ENCODE measurements at regions not wholly inside any gene's neighbourhood (a gene's known extent, or its start where the extent isn't known, plus 50 kb on each side); places are given as distances from the start of the nearest gene placed in this dataset.
"Not testable (repeated sequence)": the region's sequence is repeated elsewhere in the genome, so short reads cannot be mapped to it uniquely, and the experiment has no call there.

DNA sequence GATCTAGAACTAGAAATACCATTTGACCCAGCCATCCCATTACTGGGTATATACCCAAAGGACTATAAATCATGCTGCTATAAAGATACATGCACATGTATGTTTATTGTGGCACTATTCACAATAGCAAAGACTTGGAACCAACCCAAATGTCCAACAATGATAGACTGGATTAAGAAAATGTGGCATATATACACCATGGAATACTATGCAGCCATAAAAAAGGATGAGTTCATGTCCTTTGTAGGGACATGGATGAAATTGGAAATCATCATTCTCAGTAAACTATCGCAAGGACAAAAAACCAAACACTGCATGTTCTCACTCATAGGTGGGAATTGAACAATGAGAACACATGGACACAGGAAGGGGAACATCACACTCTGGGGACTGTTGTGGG, 178.3 kb upstream of the XIST start:
- H3K27ac Mint-ChIP-seq; DNase-seq (ENCODE audit: low spot score in 2 of 2); ATAC-seq; H3K9me3 Mint-ChIP-seq; H3K36me3 Mint-ChIP-seq: not testable (repeated sequence)

- H3K9me3 Mint-ChIP-seq, H3K36me3 Mint-ChIP-seq, H3K27ac Mint-ChIP-seq: not testable (repeated sequence)
Observed at GRCh38 chrX:74025145-74025544, 172.6 kb upstream of the XIST start.

DNA sequence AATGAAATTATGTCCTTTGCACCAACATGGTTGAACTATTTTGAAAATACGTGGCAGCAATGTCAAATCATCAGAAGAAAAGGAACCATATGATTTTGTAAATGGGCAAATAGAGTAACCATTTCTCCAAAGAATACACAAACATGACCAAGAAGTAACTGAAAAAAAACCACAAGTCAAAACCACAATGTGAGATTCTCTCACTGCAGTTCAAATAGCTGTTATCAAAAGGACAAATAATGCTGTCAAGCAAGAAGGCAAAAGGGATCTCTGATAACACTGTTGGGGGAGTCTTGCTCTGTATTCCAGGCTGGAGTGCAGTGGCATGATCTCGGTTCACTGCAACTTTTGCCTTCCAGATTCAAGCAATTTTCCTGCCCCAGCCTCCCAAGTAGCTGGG, 170.7 kb upstream of the XIST start:
- no peak overlapping the region for H3K27ac Mint-ChIP-seq
- ATAC-seq: no peak
- H3K36me3 Mint-ChIP-seq: peaks cover 0 to 5% of the 10 kb centered on the region in 2 donors
- peaks cover 0 to 9% of the 10 kb centered on the region in 2 donors for H3K9me3 Mint-ChIP-seq
- DNase-seq (ENCODE audit: low spot score in 2 of 2): no peak

More at GRCh38 chrX:74025145-74025544, 172.6 kb upstream of the XIST start:
- DNase-seq (ENCODE audit: low spot score in 2 of 2); ATAC-seq: not testable (repeated sequence)

- no peaks in the 10 kb centered on the region for H3K36me3 Mint-ChIP-seq
- DNase-seq (ENCODE audit: low spot score in 2 of 2) (no peak), ATAC-seq (no peak)
- H3K27ac Mint-ChIP-seq: no peak overlapping the region
- H3K9me3 Mint-ChIP-seq: no peaks in the 10 kb centered on the region
Observed at GRCh38 chrX:74018253-74018652, 165.7 kb upstream of the XIST start.

DNA sequence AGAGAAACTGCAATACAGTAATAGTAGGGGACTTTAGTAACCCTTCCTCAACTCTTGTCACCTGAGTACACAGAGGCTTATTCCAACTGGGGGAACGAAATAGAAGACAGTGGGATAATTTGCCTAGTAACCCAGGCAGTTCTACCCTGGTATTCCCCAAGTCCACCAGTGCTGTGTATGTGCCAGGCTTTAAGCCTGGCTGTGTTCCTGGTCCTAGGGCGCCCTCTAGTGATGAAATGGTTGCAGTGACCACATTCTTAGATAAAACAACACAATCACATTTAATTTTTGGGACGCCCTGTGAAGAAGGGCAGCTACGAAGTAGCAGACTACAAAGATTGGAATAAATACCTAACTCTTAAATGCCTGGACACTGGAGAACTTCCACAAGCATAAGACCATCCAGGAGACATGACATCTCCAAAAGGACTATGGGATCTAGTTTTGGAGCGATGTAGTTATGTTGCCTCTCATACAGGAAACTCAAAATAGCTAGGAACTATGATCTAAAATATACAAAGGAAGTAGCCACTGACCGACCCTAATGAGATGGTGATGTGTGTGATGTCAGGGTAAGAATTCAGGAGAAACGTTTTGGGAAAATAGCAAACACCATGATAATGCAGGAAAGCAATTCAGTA, 163.0 kb upstream of the XIST start:
- no peaks in the 10 kb centered on the region for H3K36me3 Mint-ChIP-seq
- no peak overlapping the region for H3K27ac Mint-ChIP-seq
- H3K9me3 Mint-ChIP-seq: no peaks in the 10 kb centered on the region
- DNase-seq (ENCODE audit: low spot score in 2 of 2) (peak in 1 of 2 donors; percentile 37), ATAC-seq (peak; percentile 66 to 73)

GRCh38 chrX:74009041-74009440, 156.5 kb upstream of the XIST start:
- ATAC-seq: no peak
- no peak for DNase-seq (ENCODE audit: low spot score in 2 of 2)
- Mint-ChIP-seq H3K9me3 (peaks cover 0 to 3% of the 10 kb centered on the region in 2 donors), H3K36me3 (peaks cover 7 to 9% of the 10 kb centered on the region in 2 donors), H3K27ac (no peak overlapping the region)

DNA sequence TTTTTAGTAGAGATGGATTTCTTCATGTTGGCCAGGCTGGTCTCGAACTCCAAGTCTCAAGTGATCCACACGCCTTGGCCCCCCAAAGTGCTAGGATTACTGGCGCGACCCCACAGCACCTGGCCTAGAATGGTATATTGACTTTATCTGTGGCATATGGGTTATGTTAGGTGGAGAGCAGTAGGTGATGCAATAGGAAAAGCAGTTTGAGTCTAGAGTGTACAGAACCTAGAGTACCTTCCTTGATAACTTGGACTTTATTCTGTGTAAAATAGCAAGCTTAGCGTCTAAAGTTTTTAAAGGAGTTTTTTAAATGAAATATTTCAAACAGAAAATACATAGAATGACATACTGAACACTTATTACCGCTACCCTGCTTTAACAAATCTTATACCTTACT, 139.5 kb upstream of the XIST start:
- peaks cover 0 to 12% of the 10 kb centered on the region in 2 donors for H3K36me3 Mint-ChIP-seq
- no peak for DNase-seq (ENCODE audit: low spot score in 2 of 2)
- no peak for ATAC-seq
- no peak overlapping the region for H3K27ac Mint-ChIP-seq
- H3K9me3 Mint-ChIP-seq: no peaks in the 10 kb centered on the region

- ATAC-seq (no peak), DNase-seq (ENCODE audit: low spot score in 2 of 2) (no peak)
- H3K36me3 Mint-ChIP-seq: peaks cover 0 to 5% of the 10 kb centered on the region in 2 donors
- H3K27ac Mint-ChIP-seq: no peak overlapping the region
- H3K9me3 Mint-ChIP-seq: no peaks in the 10 kb centered on the region
Observed at GRCh38 chrX:73987166-73987565, 134.7 kb upstream of the XIST start.

DNA sequence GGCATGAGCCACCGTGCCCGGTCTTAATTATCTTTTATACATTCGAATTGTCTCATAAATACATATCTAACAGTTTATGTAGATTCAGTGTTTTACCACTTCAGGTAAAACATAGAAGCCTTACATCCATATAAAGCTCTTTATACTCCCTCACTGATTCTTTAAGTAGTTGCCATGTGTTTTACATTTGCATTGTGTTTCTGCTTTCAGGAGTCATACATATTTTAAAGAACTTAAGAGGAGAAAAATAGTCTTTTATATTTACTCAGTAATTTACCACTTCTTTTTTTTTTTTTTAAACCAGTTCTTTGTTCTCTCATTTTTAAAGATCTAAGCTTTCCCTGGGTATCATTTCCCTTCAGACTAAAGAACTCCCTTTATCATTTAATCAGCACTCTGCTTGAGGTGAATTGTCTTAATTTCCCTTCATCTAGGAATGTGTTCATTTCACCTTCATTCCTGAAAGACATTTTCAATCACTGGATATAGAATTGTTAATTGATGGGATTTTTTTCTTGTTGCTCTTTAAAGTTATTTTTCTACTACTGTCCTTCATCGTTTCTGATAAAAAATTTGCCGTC, 127.1 kb upstream of the XIST start:
- ATAC-seq: no peak
- H3K36me3 Mint-ChIP-seq: no peaks in the 10 kb centered on the region
- DNase-seq (ENCODE audit: low spot score in 2 of 2): no peak
- H3K27ac Mint-ChIP-seq: no peak overlapping the region
- H3K9me3 Mint-ChIP-seq: no peaks in the 10 kb centered on the region

DNA sequence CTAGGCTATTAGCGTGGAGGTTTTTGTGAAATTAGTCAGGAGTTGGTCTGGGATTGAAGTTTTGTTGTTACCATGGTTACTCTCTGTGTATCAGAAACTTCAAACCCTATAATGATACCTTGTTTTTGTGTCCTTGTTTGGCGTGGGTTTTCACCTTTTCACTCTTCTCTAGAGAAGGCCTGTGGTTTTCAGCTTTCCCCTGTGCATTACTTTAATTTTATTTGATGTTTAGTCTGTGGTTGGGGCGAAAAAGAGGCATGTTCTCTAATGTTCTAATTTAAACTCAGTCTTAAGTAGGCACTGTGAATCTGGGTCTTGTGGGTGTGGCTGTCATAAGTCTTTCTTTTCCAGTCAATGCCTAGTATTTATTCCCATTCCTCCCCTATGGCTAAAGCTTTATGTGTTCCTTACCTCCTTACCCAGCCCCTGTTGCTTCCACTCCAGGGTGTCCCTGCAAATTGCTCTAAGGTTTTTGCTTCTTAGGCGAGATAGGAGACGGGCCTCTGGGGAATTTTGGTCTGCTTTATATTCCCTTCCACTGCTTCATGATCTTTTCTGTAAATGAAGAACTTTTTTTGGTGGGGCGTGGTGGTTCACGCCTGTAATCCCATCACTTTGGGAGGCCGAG, 125.1 kb upstream of the XIST start:
- H3K36me3 Mint-ChIP-seq: no peaks in the 10 kb centered on the region
- peak; percentile 87 to 99 for ATAC-seq
- peak in 1 of 2 donors; percentile 8 for DNase-seq (ENCODE audit: low spot score in 2 of 2)
- H3K9me3 Mint-ChIP-seq: no peaks in the 10 kb centered on the region
- peak overlapping the region in 1 of 2 donors; percentile 88 for H3K27ac Mint-ChIP-seq

DNA sequence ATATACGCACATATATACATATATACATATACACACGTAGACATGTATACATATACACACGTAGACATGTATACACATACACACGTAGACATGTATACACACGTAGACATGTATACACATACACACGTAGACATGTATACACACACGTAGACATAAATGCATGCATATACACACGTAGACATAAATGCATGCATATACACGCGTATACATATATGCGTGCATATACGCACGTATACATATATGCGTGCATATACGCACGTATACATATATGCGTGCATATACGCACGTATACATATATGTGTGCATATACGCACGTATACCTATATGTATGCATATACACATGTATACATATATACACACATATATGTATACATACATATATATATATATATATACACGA, 114.9 kb upstream of the XIST start:
- not testable (repeated sequence) for ATAC-seq; H3K9me3 Mint-ChIP-seq; H3K36me3 Mint-ChIP-seq; H3K27ac Mint-ChIP-seq; DNase-seq (ENCODE audit: low spot score in 2 of 2)

DNA sequence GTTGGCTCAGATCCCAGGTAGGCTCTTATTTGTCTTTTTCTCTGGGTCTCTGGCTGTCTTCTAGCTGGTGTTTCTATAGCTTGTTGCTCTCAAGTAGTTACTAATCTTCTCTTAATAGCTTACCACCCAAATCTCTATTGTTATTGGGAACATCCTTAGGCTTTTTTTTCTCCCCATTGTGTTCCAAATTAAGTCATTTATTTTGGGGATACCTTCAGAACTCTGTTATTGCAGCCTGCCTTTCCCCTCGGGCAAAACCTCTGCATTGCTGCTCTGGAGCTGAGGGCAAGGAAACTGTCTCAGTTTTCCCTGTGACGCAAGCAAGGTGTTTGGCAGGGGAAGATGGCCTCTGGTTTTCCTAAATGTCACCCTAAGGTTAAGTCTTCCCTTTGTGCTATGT, 113.3 kb upstream of the XIST start:
- ATAC-seq (no peak), DNase-seq (ENCODE audit: low spot score in 2 of 2) (no peak)
- Mint-ChIP-seq H3K27ac (no peak overlapping the region), H3K9me3 (no peaks in the 10 kb centered on the region), H3K36me3 (no peaks in the 10 kb centered on the region)

DNA sequence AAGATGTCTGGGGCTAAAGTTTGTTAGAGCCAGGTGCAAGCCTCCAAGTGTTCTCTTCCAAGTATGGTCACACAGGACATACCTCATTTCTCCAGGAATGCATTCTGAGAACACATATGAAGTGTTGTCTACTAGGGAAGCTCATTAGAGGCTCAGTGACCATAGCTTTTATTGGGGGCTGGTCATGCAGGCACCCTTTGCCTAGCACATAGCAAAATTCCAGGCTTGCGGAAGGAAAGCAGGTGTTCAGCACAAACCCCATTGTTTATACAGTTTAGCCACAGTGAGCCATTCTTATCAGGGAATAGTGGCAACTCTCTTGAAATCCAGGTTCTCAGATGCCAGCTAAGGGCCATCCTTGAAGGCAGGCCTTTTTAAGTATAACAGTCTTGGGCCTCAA, 112.1 kb upstream of the XIST start:
- no peaks in the 10 kb centered on the region for H3K36me3 Mint-ChIP-seq
- no peak for DNase-seq (ENCODE audit: low spot score in 2 of 2)
- no peak overlapping the region for H3K27ac Mint-ChIP-seq
- H3K9me3 Mint-ChIP-seq: no peaks in the 10 kb centered on the region
- ATAC-seq: no peak

- Mint-ChIP-seq H3K36me3 (no peaks in the 10 kb centered on the region), H3K9me3 (no peaks in the 10 kb centered on the region), H3K27ac (no peak overlapping the region)
- no peak for DNase-seq (ENCODE audit: low spot score in 2 of 2)
- ATAC-seq: no peak
Observed at GRCh38 chrX:73963682-73964081, 111.2 kb upstream of the XIST start.

- no peak for DNase-seq (ENCODE audit: low spot score in 2 of 2)
- no peak for ATAC-seq
- Mint-ChIP-seq H3K9me3 (no peaks in the 10 kb centered on the region), H3K27ac (no peak overlapping the region), H3K36me3 (no peaks in the 10 kb centered on the region)
Observed at GRCh38 chrX:73962948-73963347, 110.4 kb upstream of the XIST start.

GRCh38 chrX:73961867-73962266, 109.4 kb upstream of the XIST start:
- not testable (repeated sequence) for DNase-seq (ENCODE audit: low spot score in 2 of 2); H3K27ac Mint-ChIP-seq; H3K9me3 Mint-ChIP-seq; ATAC-seq; H3K36me3 Mint-ChIP-seq

DNA sequence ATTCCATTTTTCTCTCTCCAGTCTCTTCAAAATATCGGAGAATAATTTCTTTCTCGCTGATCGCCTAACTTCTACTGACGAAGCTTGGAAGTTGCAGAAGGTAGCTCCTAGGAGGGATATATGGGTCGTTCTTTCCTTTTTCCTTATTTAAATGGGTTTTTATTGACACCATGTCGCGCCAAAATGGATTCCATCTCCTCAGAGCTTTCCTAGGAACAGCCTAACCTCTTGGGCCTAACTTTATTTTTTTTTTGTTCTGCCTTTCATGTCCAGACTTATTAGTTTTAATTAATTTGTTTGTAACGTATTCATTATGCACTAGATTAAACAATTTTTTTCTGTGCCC, 92.0 kb upstream of the XIST start:
- no peak for ATAC-seq

More for the DNA sequence above, 92.0 kb upstream of the XIST start:
- DNase-seq (ENCODE audit: low spot score in 2 of 2): no peak
- H3K9me3 Mint-ChIP-seq: no peaks in the 10 kb centered on the region
- H3K27ac Mint-ChIP-seq: peak overlapping the region; percentile 96 to 97
- peaks cover 5 to 15% of the 10 kb centered on the region in 2 donors for H3K36me3 Mint-ChIP-seq

Measured in activated naive CD4-positive, alpha-beta T cell treated with anti-CD3 and anti-CD28 coated beads, Interleukin-2, amount 50 U/mL, for 72 hours (primary cell).